Psoas muscle (tissue), 7 donors: ENCODE measurements at regions not wholly inside any gene's neighbourhood (a gene's known extent, or its start where the extent isn't known, plus 50 kb on each side); places are given as distances from the start of the nearest gene placed in this dataset.
"Not testable (repeated sequence)": the region's sequence is repeated elsewhere in the genome, so short reads cannot be mapped to it uniquely, and the experiment has no call there.

ENCODE experiments used
- ATAC-seq, 4 donors: fragments of 200-7000 bp; cut with Tn5 transposase; one replicate each; pipeline ENCODE4 v1.9.1; 2020; ENCODE audit warnings: moderate library complexity in 3 of 4, mild to moderate bottlenecking in 2 of 4
- DNase-seq, 2 donors: peaks; one replicate each; pipeline ENCODE4 v3.0.0-alpha.2; 2020
- H3K27ac ChIP-seq: fragments of 200-600 bp; one replicate; pipeline ENCODE4 v1.8.0; 2022
- H3K27me3 ChIP-seq, 3 donors: fragments of 200-600 bp in 1 of 3; one replicate each; pipeline versions ENCODE4 v1.6.1 to v1.8.0; 2013 to 2022; ENCODE audit warnings: low read length in 2 of 3, mild to moderate bottlenecking in 2 of 3, moderate library complexity in 1 of 3; ENCODE audit not compliant: insufficient read depth in 3 of 3
- H3K36me3 ChIP-seq, 2 donors: fragments of 200-600 bp in 1 of 2; one replicate each; pipeline versions ENCODE4 v1.6.1 to v1.8.0; 2013 to 2022; ENCODE audit warnings: low read depth in 1 of 2, mild to moderate bottlenecking in 1 of 2, moderate library complexity in 1 of 2; ENCODE audit not compliant: insufficient read depth in 1 of 2
- H3K4me1 ChIP-seq: fragments of 200-600 bp; one replicate; pipeline ENCODE4 v1.8.0; 2022
- H3K4me3 ChIP-seq: fragments of 200-600 bp; one replicate; pipeline ENCODE4 v1.8.0; 2022; ENCODE audit warnings: mild to moderate bottlenecking
- H3K9me3 ChIP-seq: fragments of 200-600 bp; one replicate; pipeline ENCODE4 v1.8.0; 2022
- WGBS, 3 donors: extraction: QIAGEN DNeasy Blood & Tissue Kit; methylation state at CpG; one replicate each; pipeline versions ENCODE4 v1.1.6 to v1.1.7; 2013; 5-methylcytosine and 5-hydroxymethylcytosine counted together
- intact Hi-C, 2 donors: fragments of 100-400 bp; cut with DNase I; formaldehyde crosslinking; loops; one replicate each; pipeline versions ENCODE4 v1.11.0 to v1.14.2; 2022
- TF ChIP-seq, protein P1 (sequence below): fragments of 200-600 bp; IDR thresholded peaks from one replicate; pipeline ENCODE4 v1.8.0; 2022; ENCODE audit warnings: antibody characterized with exemption
- donor health status: healthy with polysubstance abuse.
- donor health status: DM: no; HTN: no; CAD: no; lungs with moderate emphysema.
- donor health status: Bipolar disorder and iron deficiency.
- donor health status: healthy.
- donor health status: DM: yes; HTN: yes; CAD: no.
- donor health status: DM: no; HTN: no; CAD: no.
- donor health status: DM: yes; HTN: yes; CAD: no.

DNA sequence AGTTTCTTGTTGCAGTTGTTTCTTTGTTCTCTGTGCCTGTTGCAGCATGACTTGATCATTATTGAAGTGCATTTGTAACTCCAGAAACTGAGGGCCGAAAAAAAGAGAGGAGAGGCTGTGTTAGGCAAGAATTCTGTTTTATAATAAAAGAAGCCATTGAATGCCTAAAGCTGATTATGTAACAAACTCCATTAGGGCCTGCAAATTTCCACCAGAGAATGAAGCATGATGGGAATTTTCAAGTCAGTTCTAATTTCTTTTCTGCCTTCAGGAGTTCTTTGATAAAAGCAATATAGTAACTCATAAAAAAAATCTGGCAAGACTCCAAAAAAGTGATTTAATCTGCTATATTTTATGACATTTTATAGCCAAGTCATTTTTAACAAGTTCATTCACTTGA, 156.7 kb upstream of the RASSF8 start:
- H3K4me3 ChIP-seq: no peak overlapping the region
- H3K9me3 ChIP-seq: no peaks in the 10 kb centered on the region
- WGBS, 3 donors: 41 to 69% (median 44%) methylated on average over 1 of the region's 1 CpG
- intact Hi-C loops: no loop called here
- TF ChIP-seq, protein P1, sequence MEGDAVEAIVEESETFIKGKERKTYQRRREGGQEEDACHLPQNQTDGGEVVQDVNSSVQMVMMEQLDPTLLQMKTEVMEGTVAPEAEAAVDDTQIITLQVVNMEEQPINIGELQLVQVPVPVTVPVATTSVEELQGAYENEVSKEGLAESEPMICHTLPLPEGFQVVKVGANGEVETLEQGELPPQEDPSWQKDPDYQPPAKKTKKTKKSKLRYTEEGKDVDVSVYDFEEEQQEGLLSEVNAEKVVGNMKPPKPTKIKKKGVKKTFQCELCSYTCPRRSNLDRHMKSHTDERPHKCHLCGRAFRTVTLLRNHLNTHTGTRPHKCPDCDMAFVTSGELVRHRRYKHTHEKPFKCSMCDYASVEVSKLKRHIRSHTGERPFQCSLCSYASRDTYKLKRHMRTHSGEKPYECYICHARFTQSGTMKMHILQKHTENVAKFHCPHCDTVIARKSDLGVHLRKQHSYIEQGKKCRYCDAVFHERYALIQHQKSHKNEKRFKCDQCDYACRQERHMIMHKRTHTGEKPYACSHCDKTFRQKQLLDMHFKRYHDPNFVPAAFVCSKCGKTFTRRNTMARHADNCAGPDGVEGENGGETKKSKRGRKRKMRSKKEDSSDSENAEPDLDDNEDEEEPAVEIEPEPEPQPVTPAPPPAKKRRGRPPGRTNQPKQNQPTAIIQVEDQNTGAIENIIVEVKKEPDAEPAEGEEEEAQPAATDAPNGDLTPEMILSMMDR: no peak
- no peak for ATAC-seq
- no peaks in the 10 kb centered on the region for H3K4me1 ChIP-seq
- no peak for DNase-seq
- H3K27me3 ChIP-seq: peaks cover 0 to 2% (median 0%) of the 10 kb centered on the region in 3 donors
- no peaks in the 10 kb centered on the region for H3K36me3 ChIP-seq
- no peak overlapping the region for H3K27ac ChIP-seq

DNA sequence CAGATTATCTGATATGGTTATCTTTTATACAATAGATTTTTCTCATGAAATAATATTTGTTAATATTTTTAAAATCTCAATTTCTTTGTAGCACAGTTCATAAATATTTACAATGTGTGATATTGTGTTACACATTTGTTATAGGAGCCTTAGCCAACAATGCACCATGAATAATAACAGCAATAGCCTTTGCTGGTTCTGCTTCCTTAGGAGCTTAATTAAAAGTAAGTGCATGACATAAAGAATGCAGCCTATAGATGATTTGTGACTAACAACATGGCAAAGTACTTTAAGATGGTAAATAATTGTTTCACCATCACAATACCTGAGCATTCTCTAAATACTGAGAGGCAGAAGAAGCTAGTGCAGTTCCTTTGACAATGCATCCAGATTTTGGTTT, 156.3 kb upstream of the RASSF8 start:
- intact Hi-C loops: no loop called here
- Histone ChIP-seq H3K36me3 (no peaks in the 10 kb centered on the region), H3K4me1 (no peaks in the 10 kb centered on the region), H3K27me3 (peaks cover 0 to 4% (median 0%) of the 10 kb centered on the region in 3 donors), H3K9me3 (no peaks in the 10 kb centered on the region), H3K27ac (no peak overlapping the region), H3K4me3 (no peak overlapping the region)
- ATAC-seq: no peak
- DNase-seq: no peak
- TF ChIP-seq, protein P1: no peak

- DNase-seq, H3K4me1 ChIP-seq, H3K9me3 ChIP-seq, H3K27me3 ChIP-seq, H3K27ac ChIP-seq, ATAC-seq, H3K4me3 ChIP-seq, H3K36me3 ChIP-seq, intact Hi-C loops: not testable (repeated sequence)
- WGBS, 3 donors: 92 to 94% (median 94%) methylated on average over 13 of the region's 13 CpGs
Observed at GRCh38 chr12:25803029-25803664, 155.3 kb upstream of the RASSF8 start.

- H3K27ac ChIP-seq, H3K9me3 ChIP-seq, H3K4me1 ChIP-seq, H3K27me3 ChIP-seq, ATAC-seq, intact Hi-C loops, H3K4me3 ChIP-seq, H3K36me3 ChIP-seq, DNase-seq: not testable (repeated sequence)
- WGBS, 3 donors: 42 to 47% (median 45%) methylated on average over 4 of the region's 4 CpGs
Observed at GRCh38 chr12:25804286-25804685, 154.2 kb upstream of the RASSF8 start.

DNA sequence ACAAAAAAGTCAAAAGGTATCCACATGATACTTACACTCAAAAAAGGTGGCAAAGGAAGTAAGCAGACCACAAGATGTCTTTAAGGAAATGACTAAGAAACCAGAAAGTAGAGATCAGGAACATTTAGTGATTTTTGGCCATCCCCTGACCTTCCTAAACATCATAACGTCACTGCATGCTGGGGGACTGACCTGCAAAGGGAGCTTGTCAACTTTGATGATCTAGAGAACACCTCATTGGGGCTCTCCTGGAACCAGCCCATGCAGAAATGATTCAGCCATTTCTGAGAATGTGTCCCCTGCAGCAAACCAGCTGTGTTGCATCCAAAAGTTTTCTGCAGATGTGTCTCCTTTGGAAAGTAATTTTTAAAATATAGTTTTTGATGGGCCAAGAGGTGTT, 152.2 kb upstream of the RASSF8 start:
- intact Hi-C loops: no loop called here
- no peak for DNase-seq
- Histone ChIP-seq H3K27ac (no peak overlapping the region), H3K9me3 (no peaks in the 10 kb centered on the region), H3K36me3 (no peaks in the 10 kb centered on the region), H3K27me3 (peaks cover 0 to 5% (median 0%) of the 10 kb centered on the region in 3 donors), H3K4me1 (no peaks in the 10 kb centered on the region), H3K4me3 (no peak overlapping the region)
- 21 to 34% (median 27%) methylated on average over 1 of the region's 1 CpG for WGBS, 3 donors
- ATAC-seq: no peak
- TF ChIP-seq, protein P1: no peak

GRCh38 chr12:25808604-25809003, 149.9 kb upstream of the RASSF8 start:
- DNase-seq: no peak
- Histone ChIP-seq H3K27me3 (peaks cover 0 to 5% (median 0%) of the 10 kb centered on the region in 3 donors), H3K4me3 (no peak overlapping the region), H3K4me1 (no peaks in the 10 kb centered on the region), H3K36me3 (no peaks in the 10 kb centered on the region), H3K27ac (no peak overlapping the region), H3K9me3 (no peaks in the 10 kb centered on the region)
- no peak for ATAC-seq
- TF ChIP-seq, protein P1: no peak
- intact Hi-C loops: no loop called here
